K562 (cell line): ENCODE measurements at regions not wholly inside any gene's neighbourhood (a gene's known extent, or its start where the extent isn't known, plus 50 kb on each side); places are given as distances from the start of the nearest gene placed in this dataset.

Experiments
- NBN ChIP-seq: fragments of 450-650 bp; IDR thresholded peaks from 2 replicates; pipeline ENCODE4 v1.6.1; 2016; ENCODE audit warnings: low read depth, mild to moderate bottlenecking
- TF ChIP-seq, protein P1 (sequence below), 2 experiments: fragments of 450-650 bp; IDR thresholded peaks; 2 replicates each; pipeline ENCODE4 v1.6.1; 2016; ENCODE audit warnings: mild to moderate bottlenecking in 2 of 2, borderline replicate concordance in 1 of 2, low read depth in 1 of 2, moderate library complexity in 1 of 2

DNA sequence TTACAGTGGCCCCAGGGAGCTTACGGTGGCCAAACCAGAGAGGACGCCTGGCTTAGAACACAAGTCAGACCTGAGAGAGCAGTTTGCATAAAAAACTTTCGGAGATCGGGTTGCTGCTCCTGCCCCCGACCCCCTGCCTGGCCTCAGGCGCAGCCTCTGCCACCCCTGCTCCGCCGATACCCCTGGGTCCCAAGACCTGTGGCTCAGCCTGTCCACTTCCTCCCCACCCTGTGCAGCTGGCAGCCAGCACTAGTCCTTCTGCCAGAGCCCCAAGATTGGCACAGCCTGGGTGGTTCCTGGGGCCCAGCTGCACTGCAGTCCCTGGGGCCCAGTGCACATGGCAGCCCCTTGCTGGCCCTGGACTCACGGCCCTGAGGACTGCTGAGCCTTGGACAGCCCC lies 56.2 kb upstream of the SOX1 start (continued):
- TF ChIP-seq, protein P1, sequence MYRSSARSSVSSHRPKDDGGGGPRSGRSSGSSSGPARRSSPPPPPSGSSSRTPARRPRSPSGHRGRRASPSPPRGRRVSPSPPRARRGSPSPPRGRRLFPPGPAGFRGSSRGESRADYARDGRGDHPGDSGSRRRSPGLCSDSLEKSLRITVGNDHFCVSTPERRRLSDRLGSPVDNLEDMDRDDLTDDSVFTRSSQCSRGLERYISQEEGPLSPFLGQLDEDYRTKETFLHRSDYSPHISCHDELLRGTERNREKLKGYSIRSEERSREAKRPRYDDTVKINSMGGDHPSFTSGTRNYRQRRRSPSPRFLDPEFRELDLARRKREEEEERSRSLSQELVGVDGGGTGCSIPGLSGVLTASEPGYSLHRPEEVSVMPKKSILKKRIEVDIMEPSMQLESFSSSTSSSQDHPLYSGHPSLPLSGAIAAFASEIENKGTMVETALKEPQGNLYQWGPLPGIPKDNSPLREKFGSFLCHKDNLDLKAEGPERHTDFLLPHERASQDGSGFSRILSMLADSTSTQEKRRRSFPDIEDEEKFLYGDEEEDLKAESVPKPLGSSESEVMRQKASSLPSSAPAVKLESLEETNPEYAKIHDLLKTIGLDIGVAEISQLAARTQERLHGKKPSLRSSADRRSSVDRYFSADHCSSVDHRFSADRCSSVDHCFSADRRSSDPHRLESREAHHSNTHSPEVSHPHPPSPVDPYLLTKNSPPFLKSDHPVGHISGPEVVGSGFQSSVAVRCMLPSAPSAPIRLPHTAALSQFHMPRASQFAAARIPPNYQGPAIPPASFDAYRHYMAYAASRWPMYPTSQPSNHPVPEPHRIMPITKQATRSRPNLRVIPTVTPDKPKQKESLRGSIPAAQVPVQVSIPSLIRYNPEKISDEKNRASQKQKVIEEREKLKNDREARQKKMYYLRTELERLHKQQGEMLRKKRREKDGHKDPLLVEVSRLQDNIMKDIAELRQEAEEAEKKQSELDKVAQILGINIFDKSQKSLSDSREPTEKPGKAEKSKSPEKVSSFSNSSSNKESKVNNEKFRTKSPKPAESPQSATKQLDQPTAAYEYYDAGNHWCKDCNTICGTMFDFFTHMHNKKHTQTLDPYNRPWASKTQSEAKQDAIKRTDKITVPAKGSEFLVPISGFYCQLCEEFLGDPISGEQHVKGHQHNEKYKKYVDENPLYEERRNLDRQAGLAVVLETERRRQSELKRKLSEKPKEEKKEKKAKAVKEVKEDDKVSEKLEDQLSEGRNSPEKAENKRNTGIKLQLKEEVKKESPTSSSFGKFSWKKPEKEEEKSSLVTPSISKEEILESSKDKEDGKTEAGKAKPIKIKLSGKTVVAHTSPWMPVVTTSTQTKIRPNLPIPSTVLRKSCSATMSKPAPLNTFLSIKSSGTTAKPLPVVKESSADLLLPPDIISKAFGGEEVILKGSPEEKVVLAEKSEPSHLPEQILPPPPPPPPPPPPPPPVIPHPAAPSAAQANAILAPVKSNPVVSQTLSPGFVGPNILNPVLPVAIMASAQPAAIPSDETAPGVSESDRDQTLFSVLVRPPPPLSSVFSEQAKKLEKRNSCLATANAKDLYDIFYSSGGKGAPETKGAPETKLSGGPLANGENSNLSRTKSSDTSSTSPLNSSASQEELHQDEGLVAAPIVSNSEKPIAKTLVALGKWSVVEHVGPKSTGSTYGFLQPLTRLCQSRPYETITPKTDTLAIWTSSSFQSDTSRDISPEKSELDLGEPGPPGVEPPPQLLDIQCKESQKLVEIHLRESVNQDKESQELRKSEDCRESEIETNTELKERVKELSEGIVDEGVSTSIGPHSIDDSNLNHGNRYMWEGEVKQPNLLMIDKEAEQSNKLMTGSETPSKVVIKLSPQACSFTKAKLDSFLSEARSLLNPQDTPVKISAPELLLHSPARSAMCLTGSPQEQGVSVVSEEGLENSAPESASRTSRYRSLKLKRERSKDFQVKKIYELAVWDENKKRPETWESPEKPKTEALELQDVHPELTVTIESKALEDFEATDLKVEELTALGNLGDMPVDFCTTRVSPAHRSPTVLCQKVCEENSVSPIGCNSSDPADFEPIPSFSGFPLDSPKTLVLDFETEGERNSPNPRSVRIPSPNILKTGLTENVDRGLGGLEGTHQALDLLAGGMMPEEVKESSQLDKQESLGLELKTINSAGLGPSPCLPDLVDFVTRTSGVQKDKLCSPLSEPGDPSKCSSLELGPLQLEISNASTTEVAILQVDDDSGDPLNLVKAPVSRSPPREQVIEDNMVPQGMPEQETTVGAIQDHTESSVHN (IDR thresholded peaks at IDR 0.05; ENCODE audit: borderline replicate concordance in 1 of 2, low read depth in 1 of 2): no peak
- TF ChIP-seq NBN: no peak
